Activated CD8-positive, alpha-beta memory T cell treated with anti-CD3 and anti-CD28 coated beads for 1 hour (primary cell): ENCODE measurements at regions not wholly inside any gene's neighbourhood (a gene's known extent, or its start where the extent isn't known, plus 50 kb on each side); places are given as distances from the start of the nearest gene placed in this dataset.
A peak's percentile ranks its signal among the peaks of the same experiment; 100 is the strongest.
"Not testable (repeated sequence)": the region's sequence is repeated elsewhere in the genome, so short reads cannot be mapped to it uniquely, and the experiment has no call there.

ENCODE experiments used
- DNase-seq, 2 donors: peaks; one replicate each; pipeline ENCODE4 v3.0.0-alpha.2; 2020; ENCODE audit warnings: low read depth in 1 of 2; ENCODE audit errors: extremely low read depth in 1 of 2

GRCh38 chr7:131861620-131862346 is 305.4 kb upstream of the PODXL start:
- no peak for DNase-seq

DNA sequence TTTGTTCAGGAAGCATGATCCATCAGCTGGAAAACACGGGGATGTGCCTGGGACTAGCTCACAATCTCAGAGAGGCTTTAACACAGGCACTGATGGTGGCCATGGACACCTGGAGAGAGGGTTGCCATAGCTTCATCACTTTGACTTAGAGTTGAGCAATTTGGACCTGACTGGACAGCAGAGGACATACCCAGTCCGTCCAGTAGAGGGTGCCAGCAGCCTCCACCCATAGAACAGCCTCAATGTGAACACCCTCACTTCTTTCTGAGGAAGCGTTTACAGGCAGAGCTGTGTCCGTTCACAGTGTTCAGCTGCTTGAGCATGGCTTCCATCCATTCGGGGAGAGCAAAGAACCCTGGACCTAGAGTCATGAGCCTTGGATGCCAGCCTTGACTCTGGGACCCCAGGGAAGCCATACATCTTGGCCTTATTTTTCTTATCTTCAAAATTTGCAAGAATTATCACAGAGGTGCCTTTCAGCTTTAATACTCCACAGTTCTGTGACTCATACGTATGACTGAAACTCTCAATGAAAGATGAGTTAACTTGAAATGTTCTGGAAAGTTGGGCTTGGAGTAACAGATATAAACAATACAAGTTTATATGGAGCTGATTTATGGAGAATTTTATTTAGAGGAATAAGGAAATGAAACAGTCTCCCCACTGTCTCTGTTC is 302.9 kb upstream of the PODXL start:
- peak in 1 of 2 donors; percentile 11 for DNase-seq

GRCh38 chr7:131858611-131859010 is 302.2 kb upstream of the PODXL start:
- no peak for DNase-seq

GRCh38 chr7:131849472-131849871 is 293.0 kb upstream of the PODXL start:
- DNase-seq: no peak

DNA sequence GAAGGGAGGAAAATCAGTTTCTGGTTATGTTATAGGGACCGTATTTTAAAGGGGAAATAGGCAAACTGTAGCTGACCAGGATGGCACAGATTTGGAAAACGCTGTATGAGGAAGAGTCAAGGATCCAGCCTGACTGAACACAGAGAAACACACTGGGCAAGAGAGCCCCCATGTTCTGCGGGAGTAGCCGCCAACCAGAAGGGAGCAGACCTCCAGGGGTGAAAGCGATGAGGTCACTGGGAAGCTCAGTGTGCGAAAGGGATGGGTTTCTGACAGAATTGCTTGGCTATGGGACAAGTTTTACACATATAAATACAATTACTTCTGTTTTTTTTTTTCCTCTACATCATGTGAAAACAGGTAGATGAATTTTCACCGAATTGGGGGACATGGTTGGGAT is 291.6 kb upstream of the PODXL start:
- no peak for DNase-seq

- DNase-seq: no peak
Measured at GRCh38 chr7:131845573-131846314, 289.3 kb upstream of the PODXL start.

- no peak for DNase-seq
Measured at GRCh38 chr7:131844369-131844768, 287.9 kb upstream of the PODXL start.

DNA sequence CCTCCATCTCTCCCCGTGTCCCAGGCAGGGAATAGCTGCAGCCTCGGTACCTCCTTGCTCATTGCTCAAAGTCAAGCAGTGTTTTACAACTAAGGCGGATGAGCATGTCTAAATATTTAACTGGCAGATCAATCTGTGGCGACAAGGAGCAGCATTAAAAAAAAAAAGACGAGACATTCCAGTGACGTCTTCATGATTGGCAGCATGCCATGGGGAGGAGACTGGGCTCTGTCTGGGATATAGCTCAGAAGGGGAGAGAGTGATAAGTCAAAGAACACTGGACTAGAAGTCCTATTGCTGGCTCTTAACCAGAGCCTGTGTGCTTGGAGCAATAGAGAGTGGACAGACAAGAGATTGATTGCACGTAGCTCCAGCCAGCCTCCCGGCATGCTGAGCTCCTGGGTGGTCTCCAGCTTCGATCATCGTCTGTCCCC is 287.5 kb upstream of the PODXL start:
- no peak for DNase-seq

- DNase-seq: no peak
Measured at GRCh38 chr7:131839967-131840690, 283.7 kb upstream of the PODXL start.

- no peak for DNase-seq
Measured at GRCh38 chr7:131836733-131837132, 280.3 kb upstream of the PODXL start.

DNA sequence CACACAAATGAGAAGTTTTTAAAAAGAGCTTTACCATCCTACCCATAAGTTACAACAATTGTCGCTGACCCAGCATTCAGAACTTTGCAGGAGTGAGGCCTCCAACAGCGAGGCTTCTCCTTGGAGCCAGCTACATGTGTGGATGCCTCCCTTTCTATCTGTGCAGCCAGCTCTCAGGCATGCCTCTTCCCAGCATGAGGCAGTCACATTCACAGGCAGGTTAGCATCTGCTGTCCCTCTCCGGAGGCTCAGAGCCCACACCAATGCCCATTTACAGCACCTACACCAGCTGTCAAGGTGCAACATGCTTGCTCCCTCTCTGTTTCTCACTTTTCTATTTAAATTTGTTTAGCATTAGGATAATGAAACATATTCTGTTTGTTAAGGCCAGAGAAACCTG is 278.7 kb upstream of the PODXL start:
- no peak for DNase-seq

DNA sequence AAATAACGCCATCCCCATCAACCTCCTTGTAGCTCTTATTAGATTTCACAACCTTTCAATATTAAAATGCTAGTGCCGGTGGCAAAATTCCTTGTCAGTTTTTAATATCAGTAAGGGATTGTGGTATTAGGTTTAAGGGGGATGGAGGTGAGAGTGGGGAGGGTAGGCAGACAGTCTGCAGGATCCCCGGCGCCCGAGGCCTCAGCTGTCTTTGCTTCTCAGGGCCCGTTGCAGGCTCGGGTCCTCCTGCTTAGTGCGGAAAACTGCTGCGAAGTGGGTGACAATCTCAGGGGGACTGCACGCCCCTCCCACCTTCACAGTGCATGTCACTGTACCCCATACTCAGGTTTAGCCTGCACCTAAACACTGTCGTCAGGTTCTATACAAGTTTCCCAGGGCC is 274.3 kb upstream of the PODXL start:
- no peak for DNase-seq

DNA sequence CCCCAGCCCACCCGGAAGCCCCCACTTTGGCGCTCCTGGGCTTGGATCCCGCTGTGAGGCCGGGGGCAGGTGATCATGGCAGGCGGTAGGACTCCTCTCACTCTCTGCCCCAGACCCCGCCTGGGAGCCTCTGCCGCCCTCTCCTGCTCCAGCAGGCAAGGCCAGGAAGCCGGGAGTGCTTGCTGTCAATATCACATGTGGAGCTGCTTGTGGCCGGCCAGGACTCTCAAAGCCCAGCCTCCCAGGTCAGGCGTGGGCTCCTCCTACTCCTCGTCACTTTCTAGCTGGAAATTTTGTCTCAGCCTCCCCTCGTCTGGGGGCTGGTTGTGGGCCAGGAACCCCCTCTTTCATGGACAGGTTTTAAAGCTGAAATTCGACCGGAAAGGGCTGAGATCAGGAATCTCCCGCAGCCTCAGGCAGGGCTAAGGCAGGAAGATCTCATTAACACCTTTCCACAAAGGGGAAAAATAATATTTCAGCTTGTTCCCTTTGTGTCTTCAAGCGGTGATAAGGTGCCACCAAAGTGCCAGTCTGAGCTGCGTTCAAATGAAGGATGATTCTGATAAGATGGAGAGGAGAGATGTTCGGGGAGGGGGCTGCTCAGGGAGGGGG is 273.6 kb upstream of the PODXL start:
- DNase-seq: no peak

DNA sequence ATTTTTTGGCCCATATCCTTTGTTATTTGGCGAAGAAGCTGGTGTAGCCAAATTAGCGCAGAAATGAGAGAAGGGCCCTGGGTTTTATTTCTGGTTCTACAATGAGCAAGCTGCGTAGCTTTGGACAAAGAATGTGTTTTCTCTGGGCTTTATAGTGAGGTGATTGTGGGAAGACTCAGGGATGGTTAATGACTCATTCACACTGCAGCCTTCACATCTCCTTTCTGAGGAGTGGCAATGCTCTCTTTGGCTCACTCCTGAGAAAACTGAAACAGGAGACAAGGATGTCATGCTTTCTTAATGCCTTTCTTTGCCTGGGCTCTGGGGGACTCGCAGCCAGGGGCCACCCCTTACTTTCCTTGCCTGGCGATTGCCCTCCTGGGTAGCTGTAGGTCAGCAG is 271.0 kb upstream of the PODXL start:
- DNase-seq: no peak

DNA sequence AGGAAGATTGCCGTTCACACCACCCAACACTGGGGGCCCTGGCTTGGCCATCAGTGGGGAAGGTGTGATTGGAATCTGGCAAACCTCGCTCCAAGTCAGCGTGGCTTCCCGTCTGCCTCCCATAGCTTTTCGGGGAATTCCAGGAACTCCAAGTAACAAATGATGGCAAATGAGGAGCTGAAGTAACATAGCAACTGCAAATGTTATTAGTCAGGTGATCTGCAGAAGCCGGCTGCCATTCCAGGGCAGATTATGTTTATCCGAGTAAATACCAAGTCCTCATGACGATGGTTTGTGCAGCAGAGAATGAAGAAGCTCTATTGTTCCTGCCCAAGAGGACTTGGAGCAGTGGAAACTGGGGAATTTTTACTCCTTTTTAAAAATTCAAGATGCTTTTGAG is 270.5 kb upstream of the PODXL start:
- DNase-seq: no peak

DNA sequence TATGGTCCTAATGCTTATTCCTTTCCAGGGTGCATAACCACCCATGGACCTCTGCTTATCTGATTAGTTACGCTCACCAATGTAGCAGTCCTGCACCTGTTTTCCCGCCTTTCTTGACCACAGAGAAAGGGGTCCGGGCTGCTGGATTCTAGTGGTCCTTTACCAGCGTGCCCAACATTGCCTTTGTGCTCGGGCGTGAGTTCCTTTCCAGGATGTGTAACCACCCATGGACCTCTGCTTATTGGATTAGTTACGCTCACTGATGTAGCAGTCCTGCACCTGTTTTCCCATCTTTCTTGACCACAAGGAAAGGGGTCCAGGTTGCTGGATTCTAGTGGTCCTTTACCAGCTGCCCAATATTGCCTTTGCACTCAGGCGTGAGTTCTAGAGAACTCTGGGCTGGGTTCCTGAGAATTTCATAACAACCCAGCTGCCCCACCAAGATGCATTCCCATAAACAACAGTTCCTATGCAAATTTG is 267.6 kb upstream of the PODXL start:
- DNase-seq: not testable (repeated sequence)

DNA sequence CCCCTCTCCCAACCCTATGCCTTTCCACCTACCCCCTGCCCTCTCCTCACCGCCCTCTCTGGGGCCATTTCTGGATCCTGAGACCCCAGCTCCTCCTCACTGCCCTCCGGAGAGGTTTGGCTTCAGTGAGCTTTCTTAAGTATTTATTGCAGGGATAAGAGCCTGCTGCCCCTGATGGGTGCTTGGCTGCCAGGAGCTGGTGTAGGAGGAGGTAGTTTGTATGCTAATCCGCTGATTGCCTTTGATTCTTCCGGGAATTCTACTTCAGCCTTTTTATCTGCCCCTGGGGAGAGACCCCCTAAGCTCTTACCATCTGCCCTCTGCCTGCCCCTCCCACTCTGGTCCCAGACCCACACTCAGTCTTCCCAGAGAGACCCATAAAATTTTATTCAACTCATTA is 263.5 kb upstream of the PODXL start:
- DNase-seq: no peak

DNA sequence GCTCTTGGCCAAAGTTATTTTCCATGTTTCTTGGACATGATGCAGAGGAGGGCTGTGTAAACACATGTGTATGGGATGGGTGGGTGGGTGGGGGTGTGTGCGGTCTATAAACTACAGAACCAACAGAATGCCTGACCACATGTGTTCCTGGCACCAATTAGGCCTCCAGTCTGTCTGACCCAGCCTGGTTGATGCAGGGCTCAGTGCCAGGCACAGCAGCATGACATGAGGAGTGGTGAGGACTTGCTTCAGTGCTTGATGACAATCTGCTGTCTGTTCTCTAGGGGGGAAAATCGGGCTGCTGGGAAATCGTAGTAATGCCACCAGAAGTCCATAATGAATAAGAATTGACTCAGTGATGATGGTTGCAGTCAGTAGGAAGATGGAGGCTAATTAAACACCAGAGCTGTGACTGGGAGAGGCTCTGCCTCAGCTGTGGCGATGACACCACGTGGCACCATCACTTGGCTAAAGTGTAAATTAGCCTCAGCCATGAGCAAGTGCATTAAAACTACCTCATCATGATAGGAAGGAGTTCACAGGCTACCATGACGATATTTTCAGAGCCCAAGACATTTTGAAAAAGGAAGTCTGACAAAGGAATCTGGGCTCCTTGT is 260.1 kb upstream of the PODXL start:
- no peak for DNase-seq

DNA sequence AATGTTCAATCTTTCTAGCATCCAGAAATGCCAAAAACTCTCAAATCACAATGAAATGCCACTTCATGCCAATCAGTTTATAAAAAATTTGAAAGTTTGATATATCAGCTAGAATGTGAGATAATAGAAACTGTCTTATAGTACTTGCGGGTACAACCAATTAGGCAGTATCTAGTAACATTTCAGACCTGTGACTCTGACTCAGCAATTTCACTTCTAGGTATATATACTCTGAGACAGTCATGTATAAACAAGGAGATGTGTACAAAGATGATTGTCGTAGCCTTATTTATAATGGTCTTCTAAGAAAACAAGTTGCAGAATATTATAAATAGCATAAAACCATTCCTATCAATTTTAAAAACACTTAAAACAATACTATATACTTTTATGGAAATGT is 252.3 kb upstream of the PODXL start:
- no peak for DNase-seq

DNA sequence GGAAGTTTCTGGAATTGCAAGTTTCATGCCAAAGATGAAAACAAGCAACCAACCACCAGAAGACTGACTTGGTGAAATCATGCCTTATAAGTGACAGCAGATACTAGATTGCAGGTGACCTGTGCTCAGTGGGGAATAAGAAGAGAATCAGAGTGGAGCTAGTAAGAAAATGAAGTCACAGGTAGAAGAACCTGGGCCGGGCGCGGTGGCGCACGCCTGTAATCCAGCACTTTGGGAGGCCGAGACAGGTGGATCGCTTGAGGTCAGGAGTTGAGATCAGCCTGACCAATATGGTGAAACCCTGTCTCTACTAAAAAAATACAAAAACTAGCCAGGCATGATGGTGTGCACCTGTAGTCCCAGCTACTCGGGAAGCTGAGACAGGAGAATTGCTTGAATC is 251.7 kb upstream of the PODXL start:
- DNase-seq: not testable (repeated sequence)
